ENCODE measurements at regions not wholly inside any gene's neighbourhood (a gene's known extent, or its start where the extent isn't known, plus 50 kb on each side); places are given as distances from the start of the nearest gene placed in this dataset.

GRCh38 chr4:67049446-67049845, 495.9 kb downstream of the CENPC start (continued):
- TF ChIP-seq, protein P1, sequence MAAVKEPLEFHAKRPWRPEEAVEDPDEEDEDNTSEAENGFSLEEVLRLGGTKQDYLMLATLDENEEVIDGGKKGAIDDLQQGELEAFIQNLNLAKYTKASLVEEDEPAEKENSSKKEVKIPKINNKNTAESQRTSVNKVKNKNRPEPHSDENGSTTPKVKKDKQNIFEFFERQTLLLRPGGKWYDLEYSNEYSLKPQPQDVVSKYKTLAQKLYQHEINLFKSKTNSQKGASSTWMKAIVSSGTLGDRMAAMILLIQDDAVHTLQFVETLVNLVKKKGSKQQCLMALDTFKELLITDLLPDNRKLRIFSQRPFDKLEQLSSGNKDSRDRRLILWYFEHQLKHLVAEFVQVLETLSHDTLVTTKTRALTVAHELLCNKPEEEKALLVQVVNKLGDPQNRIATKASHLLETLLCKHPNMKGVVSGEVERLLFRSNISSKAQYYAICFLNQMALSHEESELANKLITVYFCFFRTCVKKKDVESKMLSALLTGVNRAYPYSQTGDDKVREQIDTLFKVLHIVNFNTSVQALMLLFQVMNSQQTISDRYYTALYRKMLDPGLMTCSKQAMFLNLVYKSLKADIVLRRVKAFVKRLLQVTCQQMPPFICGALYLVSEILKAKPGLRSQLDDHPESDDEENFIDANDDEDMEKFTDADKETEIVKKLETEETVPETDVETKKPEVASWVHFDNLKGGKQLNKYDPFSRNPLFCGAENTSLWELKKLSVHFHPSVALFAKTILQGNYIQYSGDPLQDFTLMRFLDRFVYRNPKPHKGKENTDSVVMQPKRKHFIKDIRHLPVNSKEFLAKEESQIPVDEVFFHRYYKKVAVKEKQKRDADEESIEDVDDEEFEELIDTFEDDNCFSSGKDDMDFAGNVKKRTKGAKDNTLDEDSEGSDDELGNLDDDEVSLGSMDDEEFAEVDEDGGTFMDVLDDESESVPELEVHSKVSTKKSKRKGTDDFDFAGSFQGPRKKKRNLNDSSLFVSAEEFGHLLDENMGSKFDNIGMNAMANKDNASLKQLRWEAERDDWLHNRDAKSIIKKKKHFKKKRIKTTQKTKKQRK (IDR thresholded peaks at IDR 0.05; ENCODE audit: low read length): no peak
- TF ChIP-seq, protein P2, sequence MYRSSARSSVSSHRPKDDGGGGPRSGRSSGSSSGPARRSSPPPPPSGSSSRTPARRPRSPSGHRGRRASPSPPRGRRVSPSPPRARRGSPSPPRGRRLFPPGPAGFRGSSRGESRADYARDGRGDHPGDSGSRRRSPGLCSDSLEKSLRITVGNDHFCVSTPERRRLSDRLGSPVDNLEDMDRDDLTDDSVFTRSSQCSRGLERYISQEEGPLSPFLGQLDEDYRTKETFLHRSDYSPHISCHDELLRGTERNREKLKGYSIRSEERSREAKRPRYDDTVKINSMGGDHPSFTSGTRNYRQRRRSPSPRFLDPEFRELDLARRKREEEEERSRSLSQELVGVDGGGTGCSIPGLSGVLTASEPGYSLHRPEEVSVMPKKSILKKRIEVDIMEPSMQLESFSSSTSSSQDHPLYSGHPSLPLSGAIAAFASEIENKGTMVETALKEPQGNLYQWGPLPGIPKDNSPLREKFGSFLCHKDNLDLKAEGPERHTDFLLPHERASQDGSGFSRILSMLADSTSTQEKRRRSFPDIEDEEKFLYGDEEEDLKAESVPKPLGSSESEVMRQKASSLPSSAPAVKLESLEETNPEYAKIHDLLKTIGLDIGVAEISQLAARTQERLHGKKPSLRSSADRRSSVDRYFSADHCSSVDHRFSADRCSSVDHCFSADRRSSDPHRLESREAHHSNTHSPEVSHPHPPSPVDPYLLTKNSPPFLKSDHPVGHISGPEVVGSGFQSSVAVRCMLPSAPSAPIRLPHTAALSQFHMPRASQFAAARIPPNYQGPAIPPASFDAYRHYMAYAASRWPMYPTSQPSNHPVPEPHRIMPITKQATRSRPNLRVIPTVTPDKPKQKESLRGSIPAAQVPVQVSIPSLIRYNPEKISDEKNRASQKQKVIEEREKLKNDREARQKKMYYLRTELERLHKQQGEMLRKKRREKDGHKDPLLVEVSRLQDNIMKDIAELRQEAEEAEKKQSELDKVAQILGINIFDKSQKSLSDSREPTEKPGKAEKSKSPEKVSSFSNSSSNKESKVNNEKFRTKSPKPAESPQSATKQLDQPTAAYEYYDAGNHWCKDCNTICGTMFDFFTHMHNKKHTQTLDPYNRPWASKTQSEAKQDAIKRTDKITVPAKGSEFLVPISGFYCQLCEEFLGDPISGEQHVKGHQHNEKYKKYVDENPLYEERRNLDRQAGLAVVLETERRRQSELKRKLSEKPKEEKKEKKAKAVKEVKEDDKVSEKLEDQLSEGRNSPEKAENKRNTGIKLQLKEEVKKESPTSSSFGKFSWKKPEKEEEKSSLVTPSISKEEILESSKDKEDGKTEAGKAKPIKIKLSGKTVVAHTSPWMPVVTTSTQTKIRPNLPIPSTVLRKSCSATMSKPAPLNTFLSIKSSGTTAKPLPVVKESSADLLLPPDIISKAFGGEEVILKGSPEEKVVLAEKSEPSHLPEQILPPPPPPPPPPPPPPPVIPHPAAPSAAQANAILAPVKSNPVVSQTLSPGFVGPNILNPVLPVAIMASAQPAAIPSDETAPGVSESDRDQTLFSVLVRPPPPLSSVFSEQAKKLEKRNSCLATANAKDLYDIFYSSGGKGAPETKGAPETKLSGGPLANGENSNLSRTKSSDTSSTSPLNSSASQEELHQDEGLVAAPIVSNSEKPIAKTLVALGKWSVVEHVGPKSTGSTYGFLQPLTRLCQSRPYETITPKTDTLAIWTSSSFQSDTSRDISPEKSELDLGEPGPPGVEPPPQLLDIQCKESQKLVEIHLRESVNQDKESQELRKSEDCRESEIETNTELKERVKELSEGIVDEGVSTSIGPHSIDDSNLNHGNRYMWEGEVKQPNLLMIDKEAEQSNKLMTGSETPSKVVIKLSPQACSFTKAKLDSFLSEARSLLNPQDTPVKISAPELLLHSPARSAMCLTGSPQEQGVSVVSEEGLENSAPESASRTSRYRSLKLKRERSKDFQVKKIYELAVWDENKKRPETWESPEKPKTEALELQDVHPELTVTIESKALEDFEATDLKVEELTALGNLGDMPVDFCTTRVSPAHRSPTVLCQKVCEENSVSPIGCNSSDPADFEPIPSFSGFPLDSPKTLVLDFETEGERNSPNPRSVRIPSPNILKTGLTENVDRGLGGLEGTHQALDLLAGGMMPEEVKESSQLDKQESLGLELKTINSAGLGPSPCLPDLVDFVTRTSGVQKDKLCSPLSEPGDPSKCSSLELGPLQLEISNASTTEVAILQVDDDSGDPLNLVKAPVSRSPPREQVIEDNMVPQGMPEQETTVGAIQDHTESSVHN (CRISPR knock-in tag; IDR thresholded peaks at IDR 0.05): no peak
- TF ChIP-seq, protein P3, sequence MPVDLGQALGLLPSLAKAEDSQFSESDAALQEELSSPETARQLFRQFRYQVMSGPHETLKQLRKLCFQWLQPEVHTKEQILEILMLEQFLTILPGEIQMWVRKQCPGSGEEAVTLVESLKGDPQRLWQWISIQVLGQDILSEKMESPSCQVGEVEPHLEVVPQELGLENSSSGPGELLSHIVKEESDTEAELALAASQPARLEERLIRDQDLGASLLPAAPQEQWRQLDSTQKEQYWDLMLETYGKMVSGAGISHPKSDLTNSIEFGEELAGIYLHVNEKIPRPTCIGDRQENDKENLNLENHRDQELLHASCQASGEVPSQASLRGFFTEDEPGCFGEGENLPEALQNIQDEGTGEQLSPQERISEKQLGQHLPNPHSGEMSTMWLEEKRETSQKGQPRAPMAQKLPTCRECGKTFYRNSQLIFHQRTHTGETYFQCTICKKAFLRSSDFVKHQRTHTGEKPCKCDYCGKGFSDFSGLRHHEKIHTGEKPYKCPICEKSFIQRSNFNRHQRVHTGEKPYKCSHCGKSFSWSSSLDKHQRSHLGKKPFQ (CRISPR knock-in tag; IDR thresholded peaks at IDR 0.05; ENCODE audit: insufficient replicate concordance): no peak
- TF ChIP-seq HOXA5 (CRISPR knock-in tag; IDR thresholded peaks at IDR 0.05) (no peak), ZNF713 (CRISPR knock-in tag; IDR thresholded peaks at IDR 0.05) (no peak), BCL6 (CRISPR knock-in tag; IDR thresholded peaks at IDR 0.05) (no peak), MAX (IDR thresholded peaks at IDR 0.05) (no peak)

All from HepG2 (cell line).